IPS-11a (cell line): ENCODE measurements at regions not wholly inside any gene's neighbourhood (a gene's known extent, or its start where the extent isn't known, plus 50 kb on each side); places are given as distances from the start of the nearest gene placed in this dataset.
A peak's percentile ranks its signal among the peaks of the same experiment; 100 is the strongest.

Experiments
- H3K4me3 ChIP-seq: one replicate; pipeline ENCODE4 v1.5.1; 2013; ENCODE audit warnings: low read depth, low read length, control low read depth

- H3K4me3 ChIP-seq: no peak overlapping the region
Observed at GRCh38 chr19:30757104-30757836, 385.1 kb downstream of the ZNF536 start.

DNA sequence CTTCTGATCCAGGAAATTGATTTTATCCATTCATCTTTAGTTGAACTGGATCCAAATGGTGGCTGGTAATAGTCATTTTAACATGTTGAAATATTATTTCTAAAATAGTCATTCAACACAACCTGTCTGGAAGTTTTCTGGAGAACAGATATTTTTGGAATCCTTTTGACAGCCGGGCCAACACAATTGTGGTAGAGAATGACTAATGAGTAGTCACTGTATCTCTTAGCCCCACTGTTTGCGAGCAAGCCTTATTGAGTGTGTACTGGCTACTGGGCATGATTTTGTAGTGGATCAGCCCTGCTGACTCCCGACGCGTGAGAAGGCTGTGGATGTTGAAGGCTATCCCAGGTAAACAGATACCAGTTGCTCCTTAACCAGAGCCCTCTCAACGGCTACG lies 383.4 kb downstream of the ZNF536 start:
- no peak overlapping the region for H3K4me3 ChIP-seq

- no peak overlapping the region for H3K4me3 ChIP-seq
Observed at GRCh38 chr19:30754162-30754561, 382.0 kb downstream of the ZNF536 start.

DNA sequence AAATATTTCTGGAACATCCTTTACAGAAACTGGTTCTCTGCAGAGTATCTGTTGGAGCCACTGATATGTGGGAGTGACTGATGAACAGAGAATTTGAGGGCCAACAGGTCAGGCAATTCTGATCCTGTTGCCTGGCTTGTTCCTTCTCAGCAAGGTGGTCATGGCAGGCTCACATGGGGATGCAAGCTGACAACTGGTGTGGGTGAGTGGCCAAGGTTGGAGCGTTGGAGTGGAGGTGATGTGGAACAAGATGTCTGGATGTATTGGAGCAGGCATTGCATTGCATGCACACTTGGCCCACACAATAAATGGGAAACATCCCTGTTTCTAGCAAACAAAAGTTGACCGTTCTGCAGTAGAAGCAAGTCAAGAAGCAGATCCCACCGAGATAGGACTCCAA lies 380.7 kb downstream of the ZNF536 start:
- no peak overlapping the region for H3K4me3 ChIP-seq

GRCh38 chr19:30752201-30752600 lies 380.0 kb downstream of the ZNF536 start:
- H3K4me3 ChIP-seq: no peak overlapping the region

- H3K4me3 ChIP-seq: no peak overlapping the region
Observed at GRCh38 chr19:30745476-30745985, 373.3 kb downstream of the ZNF536 start.

DNA sequence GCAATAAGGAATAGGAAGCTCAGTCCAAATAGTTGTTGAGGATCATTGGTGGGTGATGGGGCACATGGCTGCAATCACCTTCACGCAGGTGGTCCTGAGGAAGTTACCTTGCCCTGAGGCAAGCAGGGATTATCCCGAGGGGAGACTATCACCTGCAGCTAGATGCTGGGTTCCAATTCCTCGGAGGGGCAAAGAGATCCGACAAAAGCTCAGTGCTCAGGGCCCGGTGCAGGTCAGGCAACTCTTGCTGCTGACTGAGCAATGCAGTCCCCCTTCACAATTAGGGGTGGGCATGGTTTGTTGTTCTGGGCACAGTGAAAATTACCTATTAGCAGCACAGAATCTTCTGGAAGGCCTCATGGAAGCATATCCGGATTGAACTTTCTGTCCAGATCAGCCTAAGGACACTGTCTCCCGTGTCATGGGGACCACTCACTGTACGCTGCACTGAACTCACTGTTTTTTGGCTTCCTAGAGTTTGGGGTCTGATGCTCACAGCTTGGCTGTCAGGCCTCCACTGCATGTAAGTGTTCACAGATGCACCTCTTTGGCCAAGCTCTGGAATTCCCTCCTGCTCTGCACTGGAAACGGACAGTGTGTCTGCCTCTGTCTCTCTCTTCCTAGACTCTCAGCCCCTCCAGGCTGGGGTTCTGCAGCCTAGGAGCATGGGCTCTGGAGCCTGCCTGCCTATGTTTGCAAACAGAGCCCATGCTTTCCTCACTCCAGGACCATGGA lies 372.7 kb downstream of the ZNF536 start:
- no peak overlapping the region for H3K4me3 ChIP-seq

- no peak overlapping the region for H3K4me3 ChIP-seq
Observed at GRCh38 chr19:30743702-30744101, 371.5 kb downstream of the ZNF536 start.

DNA sequence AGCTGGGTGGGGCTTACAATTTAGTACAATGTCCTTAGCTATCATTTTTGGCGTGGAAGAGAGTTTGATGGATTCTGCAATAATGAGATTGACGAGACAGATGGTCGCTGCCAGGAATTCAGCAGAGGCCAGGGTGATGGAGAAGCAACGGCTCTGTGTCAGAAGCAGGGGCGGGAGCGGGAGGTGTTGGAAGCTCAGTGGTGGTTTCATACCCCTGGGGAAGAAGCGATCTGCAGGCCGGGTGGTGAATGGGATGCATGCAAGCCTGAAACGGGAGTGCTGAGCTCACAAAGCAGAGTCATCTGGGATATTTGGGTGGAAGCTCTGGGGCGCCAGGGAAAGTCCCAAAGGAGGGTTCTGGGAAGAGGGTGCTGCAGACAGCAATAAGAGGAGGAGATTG lies 370.8 kb downstream of the ZNF536 start:
- no peak overlapping the region for H3K4me3 ChIP-seq

DNA sequence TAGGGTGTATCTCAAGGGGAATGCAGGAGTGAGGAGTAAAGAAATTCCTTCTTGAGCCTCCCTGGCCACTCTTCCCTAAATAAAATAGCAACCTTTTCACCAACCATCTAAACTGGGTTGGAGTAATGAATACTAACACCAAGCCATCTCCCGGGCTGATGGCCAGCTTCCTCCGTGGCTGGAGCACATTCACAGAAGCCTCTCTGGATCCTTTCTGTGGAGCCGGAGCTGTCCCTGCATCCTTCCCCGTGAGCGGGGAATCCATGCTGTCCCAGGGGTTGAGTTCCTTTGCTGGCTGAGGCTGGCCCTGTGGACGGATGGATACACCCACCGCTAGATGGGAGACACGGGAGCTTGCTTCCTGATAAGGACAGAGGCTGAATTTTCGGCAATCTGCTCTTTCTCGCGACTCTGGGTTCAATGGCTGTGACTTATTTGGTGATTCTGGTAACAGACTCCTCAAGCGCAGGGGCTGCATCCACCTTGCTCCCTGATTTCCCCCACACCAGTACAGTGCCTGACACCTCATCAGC lies 370.3 kb downstream of the ZNF536 start:
- no peak overlapping the region for H3K4me3 ChIP-seq

DNA sequence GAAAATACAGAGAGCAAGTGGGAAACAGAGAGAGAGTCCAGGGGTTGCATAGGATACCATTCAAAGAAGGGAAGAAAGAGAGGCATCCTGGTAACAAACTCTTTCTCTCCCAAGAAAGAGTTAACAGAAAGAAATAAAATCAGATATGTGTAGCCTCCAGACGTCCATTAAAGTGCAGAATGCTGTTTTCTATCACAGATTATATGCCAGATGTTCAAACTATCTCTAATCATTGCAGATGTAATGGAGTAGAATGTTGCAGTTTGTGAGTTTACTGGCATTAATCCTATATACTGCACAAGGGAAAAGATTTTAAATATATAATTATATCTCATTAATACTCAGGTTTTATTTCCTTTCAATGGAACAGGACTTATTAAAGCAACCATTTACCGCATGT lies 369.4 kb downstream of the ZNF536 start:
- H3K4me3 ChIP-seq: no peak overlapping the region

DNA sequence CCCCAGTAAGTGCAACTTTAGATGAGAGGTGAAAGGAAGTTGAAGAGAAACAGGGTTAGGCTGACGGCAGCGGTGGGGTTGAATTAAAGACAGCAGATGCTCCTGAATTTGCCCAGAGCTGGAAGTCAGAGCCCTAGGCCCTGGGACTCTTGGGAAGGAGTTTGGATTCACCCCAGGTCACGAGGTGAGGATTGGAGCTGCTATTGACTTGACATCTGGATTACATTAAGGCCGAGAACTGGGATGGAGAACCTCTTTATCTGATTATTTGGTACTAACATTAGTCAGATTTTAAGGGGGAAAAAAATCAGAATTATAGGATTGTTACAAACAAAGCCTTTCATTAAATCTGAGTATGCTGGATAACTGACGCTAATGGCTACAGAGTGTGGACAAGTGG lies 367.2 kb downstream of the ZNF536 start:
- no peak overlapping the region for H3K4me3 ChIP-seq

GRCh38 chr19:30738047-30738446 lies 365.9 kb downstream of the ZNF536 start:
- H3K4me3 ChIP-seq: no peak overlapping the region

- H3K4me3 ChIP-seq: no peak overlapping the region
Observed at GRCh38 chr19:30734669-30735068, 362.5 kb downstream of the ZNF536 start.

DNA sequence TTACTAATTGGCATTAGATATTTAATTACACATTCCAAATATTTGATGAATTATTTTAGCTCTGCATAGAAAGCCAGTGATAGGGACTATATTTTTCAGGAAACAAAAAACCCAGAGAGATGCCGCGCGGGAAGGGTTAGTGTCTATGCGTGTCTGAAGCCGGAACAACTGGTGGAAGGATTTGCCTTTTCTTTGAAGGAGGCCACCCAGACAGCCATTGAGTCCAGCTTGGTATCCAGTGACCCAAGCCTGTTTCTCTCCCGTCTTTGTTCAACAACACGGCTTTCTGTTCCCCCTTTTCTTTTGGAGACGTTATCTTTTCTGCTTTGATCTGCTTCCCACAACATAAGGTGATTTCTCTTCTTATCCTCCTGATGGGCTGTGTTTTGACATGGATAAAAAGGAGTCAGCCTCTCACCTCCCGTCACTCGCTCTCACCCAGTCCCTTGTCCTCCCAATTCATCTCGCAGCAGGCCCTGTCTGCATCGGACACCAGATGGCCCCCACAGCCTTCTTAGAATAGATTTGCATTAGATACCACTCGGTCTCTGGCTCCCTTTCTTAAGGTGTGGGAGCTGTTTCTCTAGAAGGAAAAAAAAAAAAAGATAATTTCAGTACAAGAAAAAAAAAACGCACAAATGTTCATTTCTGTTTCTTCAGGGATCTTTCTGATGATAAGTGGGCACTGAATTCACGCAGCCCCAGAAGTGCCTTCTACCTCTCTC lies 361.8 kb downstream of the ZNF536 start:
- H3K4me3 ChIP-seq: no peak overlapping the region

DNA sequence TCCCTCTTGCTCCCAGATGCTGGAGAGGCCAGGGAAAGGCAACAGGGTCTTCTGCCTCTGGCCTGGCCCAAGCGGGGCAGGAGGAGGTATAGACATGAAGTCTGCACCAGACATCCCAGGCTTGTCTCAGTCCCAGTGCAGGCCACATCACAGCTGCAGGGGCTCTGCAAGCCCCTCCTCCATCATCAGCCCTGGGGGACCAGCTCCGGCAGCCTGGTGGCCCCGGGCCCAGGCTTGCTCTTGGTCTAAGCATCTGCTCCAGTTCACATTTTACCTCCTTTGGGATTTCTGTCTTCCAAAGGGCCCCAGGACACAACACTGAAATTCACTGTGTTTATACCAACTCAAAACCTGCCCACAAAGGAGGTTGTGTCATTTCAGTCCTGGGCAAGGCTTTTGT lies 359.4 kb downstream of the ZNF536 start:
- no peak overlapping the region for H3K4me3 ChIP-seq

DNA sequence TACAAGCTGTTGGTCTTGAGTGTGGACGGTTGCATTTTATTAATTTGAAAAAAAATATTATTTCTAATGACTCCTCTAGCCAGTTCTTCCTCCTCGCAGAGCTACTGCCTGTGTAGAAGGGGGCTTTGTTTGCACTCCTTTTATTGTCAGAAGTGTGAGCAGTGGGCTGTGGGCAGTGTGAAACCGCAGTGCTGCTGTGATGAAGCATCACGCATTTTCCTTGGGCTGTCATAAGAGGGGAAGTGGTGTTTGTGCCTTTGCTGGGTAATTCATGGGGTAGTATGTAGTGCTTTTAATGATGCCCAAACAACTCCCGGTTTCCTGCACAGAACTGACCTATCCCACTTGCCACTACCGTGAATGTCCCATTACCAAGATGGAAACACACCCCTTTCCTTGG lies 357.3 kb downstream of the ZNF536 start:
- no peak overlapping the region for H3K4me3 ChIP-seq

DNA sequence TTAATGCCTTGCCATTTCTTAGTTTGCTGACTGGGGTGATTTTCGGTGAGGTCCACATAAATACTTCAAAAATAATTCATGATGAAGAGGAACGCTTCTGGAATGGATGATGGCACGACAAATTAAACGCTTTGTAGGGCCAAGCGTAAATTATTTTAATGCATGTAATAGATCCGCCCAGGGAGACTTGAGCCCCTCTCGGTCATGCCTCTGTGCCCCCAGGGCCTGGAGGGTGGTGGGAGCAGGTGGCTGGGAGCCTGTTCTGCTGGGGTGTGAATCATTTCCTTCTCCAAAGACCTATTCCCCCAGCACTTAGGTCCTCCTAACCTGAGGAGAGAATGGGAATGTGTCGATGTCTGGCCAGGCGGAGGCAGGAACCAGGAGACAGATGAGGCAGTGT lies 350.6 kb downstream of the ZNF536 start:
- H3K4me3 ChIP-seq: no peak overlapping the region

DNA sequence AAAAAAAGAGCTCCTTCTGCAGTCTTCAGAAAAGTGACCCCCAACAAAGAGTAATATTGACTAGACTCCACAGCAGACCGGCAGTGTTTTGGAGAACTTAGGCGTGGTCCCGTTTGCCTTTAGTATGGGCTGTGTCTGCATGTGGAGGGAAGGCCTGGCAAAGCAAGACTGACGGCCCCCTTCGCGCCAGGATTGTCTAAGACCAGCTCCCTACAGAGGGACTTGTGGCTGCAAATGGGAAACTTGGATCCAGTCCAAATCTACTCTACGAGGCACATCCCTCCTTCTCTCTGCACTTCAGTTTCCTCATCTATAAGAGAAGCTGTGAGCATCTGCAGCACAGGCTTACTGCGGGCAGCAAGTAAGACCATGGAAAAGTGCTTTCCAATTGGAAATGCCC lies 350.0 kb downstream of the ZNF536 start:
- no peak overlapping the region for H3K4me3 ChIP-seq

- peak overlapping the region; percentile 30 for H3K4me3 ChIP-seq
Observed at GRCh38 chr19:30719999-30720345, 347.8 kb downstream of the ZNF536 start.

DNA sequence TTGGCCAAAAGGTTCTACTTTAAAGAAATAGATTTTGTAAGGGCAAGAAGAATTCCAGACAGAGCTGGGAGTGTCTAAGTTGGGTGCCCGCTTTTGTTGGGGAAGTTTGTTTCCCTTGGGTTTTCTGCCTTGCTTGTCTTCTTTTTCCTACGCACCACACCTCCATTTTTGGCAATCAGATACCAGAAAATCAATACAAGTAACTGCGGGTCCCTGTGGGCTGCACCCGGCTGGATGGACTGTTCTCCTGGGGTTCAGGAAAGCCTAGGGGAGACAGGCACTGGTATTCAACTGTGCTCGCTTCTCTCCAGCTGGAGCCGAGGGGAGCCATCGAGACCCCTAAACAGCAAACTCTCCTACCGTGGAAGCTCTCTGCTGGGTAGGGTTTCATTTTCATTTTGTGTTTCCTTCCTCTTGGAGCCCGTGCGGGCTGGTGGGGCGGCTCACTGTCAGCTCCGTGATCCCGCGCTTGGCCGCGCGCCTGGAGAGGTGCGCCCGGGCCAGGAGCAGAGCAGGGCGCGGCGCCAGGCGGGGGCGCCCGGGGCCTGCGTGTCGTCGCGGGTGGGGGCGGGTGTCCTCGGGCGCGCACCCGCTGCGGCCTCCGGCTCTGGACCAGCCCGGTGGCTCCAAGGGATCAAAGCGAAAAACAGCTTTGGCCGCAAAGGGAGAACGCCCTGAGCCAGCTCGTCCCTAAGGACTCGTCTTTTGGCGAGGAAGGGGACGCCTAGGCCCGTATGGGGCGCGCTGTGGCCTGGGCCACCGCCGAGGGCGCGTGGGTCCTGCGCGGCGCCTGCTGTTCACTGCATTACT lies 347.2 kb downstream of the ZNF536 start:
- H3K4me3 ChIP-seq: peak overlapping the region; percentile 30
